ENCODE measurements at regions not wholly inside any gene's neighbourhood (a gene's known extent, or its start where the extent isn't known, plus 50 kb on each side); places are given as distances from the start of the nearest gene placed in this dataset.
A peak's percentile ranks its signal among the peaks of the same experiment; 100 is the strongest.

DNA sequence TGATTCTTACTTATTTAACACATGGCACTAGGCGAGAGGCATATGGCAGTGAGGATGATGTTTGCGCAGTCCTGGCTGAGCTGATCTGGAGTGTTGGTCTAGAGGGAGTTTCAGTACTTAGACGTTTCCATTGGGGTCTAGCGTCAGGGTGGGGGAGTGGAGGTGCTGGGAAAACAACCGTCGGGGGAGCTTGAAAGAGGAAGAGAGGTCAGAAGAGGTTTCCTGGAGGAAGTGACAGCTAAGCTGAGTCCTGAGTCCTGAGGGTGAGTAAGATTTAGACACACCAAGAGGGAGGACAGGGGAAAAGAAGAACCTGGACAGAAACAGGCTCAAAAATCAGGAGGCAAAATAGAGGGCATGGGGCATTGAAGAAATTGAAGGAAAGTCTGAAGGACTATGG is 81.4 kb downstream of the ALOX5AP start:
- no peaks in the 10 kb centered on the region for H3K36me3 ChIP-seq
- H3K27me3 ChIP-seq = no peaks in the 10 kb centered on the region
- H3K4me3 ChIP-seq = no peak overlapping the region
- no peak for TF ChIP-seq CTCF (IDR thresholded peaks at IDR 0.05)
- TF ChIP-seq POLR2A (IDR thresholded peaks at IDR 0.05) = no peak
- no peak for TF ChIP-seq POLR2AphosphoS5 (IDR thresholded peaks at IDR 0.05)
- no peak for TF ChIP-seq EP300 (IDR thresholded peaks at IDR 0.05)
- no peak for DNase-seq (ENCODE audit: low spot score in 2 of 2)
- WGBS = 66% methylated on average over 6 of the region's 6 CpGs
- no peaks in the 10 kb centered on the region for H3K4me1 ChIP-seq
- H3K9me3 ChIP-seq = no peaks in the 10 kb centered on the region
- no peak overlapping the region for H3K27ac ChIP-seq

DNA sequence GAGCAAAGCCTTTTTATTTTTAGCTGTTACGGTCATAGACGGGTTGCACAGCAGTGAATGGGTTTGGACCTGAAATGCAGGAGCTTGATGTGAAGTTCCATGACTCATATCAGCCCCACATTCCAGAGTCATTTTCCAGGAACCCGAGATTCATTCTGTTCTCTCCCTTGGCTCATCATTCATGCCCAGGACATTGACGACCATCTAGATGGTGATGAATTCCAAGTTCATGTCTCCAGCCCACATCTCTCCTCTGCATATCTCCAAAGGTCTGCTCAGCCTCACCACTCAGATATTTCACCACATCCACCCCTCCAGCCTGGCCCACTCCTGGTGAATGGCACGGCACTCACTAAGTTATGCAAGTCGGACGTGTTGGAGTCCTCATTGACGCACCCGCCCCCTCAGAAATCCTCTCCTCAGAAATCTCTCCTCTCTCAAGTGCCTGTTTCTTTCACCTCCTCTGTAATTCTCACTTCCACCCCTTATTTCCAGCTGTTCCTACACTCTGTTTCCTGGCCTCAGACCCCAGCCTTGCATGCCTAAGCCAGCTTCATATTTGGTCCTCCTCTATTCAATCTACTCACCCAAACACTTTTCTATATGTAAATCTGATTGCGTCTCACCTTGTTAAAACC is 83.1 kb downstream of the ALOX5AP start:
- Histone ChIP-seq H3K9me3 (no peaks in the 10 kb centered on the region), H3K36me3 (no peaks in the 10 kb centered on the region), H3K4me1 (no peaks in the 10 kb centered on the region), H3K27ac (peak overlapping the region; percentile 8), H3K4me3 (no peak overlapping the region), H3K27me3 (no peaks in the 10 kb centered on the region)
- TF ChIP-seq POLR2AphosphoS5 (IDR thresholded peaks at IDR 0.05) (peak in 1 of 3 donors; percentile 67), EP300 (IDR thresholded peaks at IDR 0.05) (no peak)
- 69% methylated on average over 10 of the region's 10 CpGs for WGBS
- DNase-seq (ENCODE audit: low spot score in 2 of 2) = no peak

DNA sequence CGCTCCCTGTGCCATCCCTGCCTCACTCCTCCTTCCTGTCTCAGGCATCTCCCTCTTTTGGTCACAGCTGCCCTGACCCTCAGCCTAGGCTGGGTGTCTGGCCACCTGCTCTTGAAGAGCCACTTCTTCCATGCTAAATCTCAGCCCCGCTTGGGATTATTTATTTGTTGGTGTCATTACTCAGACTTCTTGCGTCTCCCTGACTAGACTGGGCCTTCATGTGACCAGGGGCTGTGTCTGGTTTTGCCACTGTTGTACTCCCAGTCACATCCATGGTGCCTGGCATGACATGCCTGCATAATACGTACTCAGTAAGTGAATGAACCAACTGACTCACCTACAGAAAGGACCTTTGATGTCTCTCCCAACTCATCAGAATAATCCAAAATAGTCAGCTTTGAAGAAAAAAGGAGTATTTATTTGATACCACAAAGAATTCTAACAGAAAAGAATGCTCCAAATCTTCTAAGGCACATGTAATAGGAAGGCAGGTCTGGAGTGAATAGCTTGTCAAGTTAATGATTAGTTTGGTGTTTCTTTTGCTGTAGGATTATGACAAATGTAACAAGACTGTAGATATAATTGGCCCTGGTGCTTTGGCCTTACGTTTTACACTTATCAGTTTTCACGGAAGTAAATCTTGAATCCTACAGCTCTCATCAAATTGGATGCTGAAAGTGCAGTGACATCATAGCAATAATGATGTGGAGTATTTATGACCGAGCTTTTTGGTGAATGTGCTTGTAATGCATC is 84.0 kb downstream of the ALOX5AP start:
- no peaks in the 10 kb centered on the region for H3K9me3 ChIP-seq
- H3K4me3 ChIP-seq = no peak overlapping the region
- H3K27ac ChIP-seq = peak overlapping the region; percentile 8
- TF ChIP-seq POLR2AphosphoS5 (IDR thresholded peaks at IDR 0.05) (no peak), CTCF (IDR thresholded peaks at IDR 0.05) (no peak), EP300 (IDR thresholded peaks at IDR 0.05) (no peak), POLR2A (IDR thresholded peaks at IDR 0.05) (no peak)
- no peaks in the 10 kb centered on the region for H3K4me1 ChIP-seq
- no peaks in the 10 kb centered on the region for H3K27me3 ChIP-seq
- H3K36me3 ChIP-seq = no peaks in the 10 kb centered on the region
- no peak for DNase-seq (ENCODE audit: low spot score in 2 of 2)
- 92% methylated on average over 7 of the region's 7 CpGs for WGBS

DNA sequence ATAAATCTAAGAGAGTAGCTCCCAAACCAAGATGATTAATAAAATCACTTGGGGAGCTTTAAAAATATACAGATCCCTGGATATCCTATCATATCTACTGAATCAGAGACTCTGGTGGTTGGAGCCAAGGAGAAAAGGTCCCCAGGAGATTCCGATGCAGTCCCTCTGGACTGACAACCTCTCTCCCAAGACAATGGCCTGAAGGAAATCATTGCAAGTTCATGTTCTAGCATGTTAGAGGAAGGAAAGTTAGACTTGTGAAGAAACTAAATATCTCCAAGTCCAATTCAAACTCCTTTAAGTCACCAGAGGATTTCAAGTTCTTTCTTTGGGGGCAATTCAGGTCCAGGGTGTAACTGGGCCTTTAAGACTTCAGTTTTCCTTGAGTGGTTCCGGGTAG is 84.7 kb upstream of the MEDAG start:
- Histone ChIP-seq H3K27ac (no peak overlapping the region), H3K36me3 (no peaks in the 10 kb centered on the region), H3K27me3 (no peaks in the 10 kb centered on the region), H3K4me1 (no peaks in the 10 kb centered on the region), H3K4me3 (no peak overlapping the region), H3K9me3 (no peaks in the 10 kb centered on the region)
- TF ChIP-seq CTCF (IDR thresholded peaks at IDR 0.05) (no peak), POLR2AphosphoS5 (IDR thresholded peaks at IDR 0.05) (no peak), POLR2A (IDR thresholded peaks at IDR 0.05) (no peak), EP300 (IDR thresholded peaks at IDR 0.05) (no peak)
- no peak for DNase-seq (ENCODE audit: low spot score in 2 of 2)
- 67% methylated on average over 2 of the region's 2 CpGs for WGBS

GRCh38 chr13:30824651-30825050 is 81.4 kb upstream of the MEDAG start:
- Histone ChIP-seq H3K9me3 (no peaks in the 10 kb centered on the region), H3K4me3 (no peak overlapping the region), H3K27ac (no peak overlapping the region), H3K4me1 (no peaks in the 10 kb centered on the region), H3K36me3 (no peaks in the 10 kb centered on the region), H3K27me3 (no peaks in the 10 kb centered on the region)
- TF ChIP-seq POLR2AphosphoS5 (IDR thresholded peaks at IDR 0.05) (no peak), POLR2A (IDR thresholded peaks at IDR 0.05) (no peak)
- WGBS = 42% methylated on average over 10 of the region's 10 CpGs
- no peak for DNase-seq (ENCODE audit: low spot score in 2 of 2)

DNA sequence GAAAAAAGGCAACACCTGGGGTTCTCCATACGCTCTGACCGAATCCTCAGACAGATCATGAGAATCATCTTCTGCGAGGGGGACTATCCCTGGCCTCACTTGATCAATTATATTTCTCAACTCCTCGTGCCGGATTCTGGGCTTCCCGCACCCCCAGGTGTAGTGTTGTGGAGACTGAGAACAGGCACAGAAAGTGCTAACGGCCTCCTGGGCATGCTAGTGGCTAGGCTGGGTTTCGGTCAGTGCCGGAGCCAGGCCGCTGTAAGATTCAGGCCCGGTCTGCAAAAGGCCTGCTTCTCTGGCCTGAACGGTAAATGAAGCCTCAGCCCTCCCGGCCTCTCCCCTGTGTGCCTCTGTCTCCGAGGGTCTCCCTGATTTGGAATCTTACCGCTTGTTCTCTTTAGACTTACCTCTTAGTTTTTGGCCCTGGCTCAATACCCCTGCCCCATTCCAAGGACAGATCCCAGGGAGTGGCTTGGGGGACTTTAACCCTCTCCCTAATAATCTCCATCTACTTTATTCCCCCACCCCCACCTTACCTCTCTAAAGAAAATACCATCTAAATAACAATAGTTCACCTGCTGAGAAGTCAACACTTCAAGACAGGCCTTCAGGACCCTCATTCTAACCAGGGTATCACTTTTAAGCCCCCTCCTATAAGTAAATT is 79.0 kb upstream of the MEDAG start:
- DNase-seq (ENCODE audit: low spot score in 2 of 2) = no peak
- no peak overlapping the region for H3K27ac ChIP-seq
- H3K9me3 ChIP-seq = no peaks in the 10 kb centered on the region
- no peaks in the 10 kb centered on the region for H3K4me1 ChIP-seq
- WGBS = 87% methylated on average over 15 of the region's 15 CpGs
- TF ChIP-seq POLR2AphosphoS5 (IDR thresholded peaks at IDR 0.05) (no peak), POLR2A (IDR thresholded peaks at IDR 0.05) (no peak), EP300 (IDR thresholded peaks at IDR 0.05) (no peak), CTCF (IDR thresholded peaks at IDR 0.05) (no peak)
- no peaks in the 10 kb centered on the region for H3K36me3 ChIP-seq
- no peak overlapping the region for H3K4me3 ChIP-seq
- no peaks in the 10 kb centered on the region for H3K27me3 ChIP-seq
